NOMO-1 treated with DMSO at 0.1 percent for 48 hours (cell line): ENCODE measurements at regions not wholly inside any gene's neighbourhood (a gene's known extent, or its start where the extent isn't known, plus 50 kb on each side); places are given as distances from the start of the nearest gene placed in this dataset.
"Not testable (repeated sequence)": the region's sequence is repeated elsewhere in the genome, so short reads cannot be mapped to it uniquely, and the experiment has no call there.

Source experiments
- DNase-seq: peaks from one replicate; lab custom pipeline; 2025; ENCODE audit not compliant: unreplicated experiment; lab: John Stamatoyannopoulos, UW

- DNase-seq = peak; percentile 50
Observed at GRCh38 chr9:78383130-78383529, 86.2 kb downstream of the PSAT1 start.

DNA sequence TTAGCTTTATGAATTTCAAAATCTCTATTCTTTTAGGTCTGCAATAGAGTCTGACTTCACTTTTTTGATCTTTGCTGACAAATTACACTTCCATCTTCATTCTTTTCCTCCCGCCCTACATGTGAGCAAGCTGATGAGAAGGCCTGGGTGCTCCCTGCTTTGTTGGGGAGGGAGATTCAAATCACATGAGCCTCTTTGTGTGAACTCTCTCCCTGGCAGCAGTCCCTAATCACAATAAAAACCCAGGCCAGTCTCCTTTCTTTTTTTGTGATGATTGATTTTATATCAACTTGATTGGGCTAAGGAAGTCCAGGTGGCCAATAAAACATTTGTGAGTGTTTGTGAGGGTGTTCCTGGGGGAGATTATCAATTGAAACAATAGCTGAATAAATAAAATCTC, 89.4 kb downstream of the PSAT1 start:
- DNase-seq = no peak

GRCh38 chr9:78386773-78387172, 89.8 kb downstream of the PSAT1 start:
- no peak for DNase-seq

- no peak for DNase-seq
Observed at GRCh38 chr9:78393340-78393739, 96.4 kb downstream of the PSAT1 start.

- no peak for DNase-seq
Observed at GRCh38 chr9:78393932-78394331, 97.0 kb downstream of the PSAT1 start.

DNA sequence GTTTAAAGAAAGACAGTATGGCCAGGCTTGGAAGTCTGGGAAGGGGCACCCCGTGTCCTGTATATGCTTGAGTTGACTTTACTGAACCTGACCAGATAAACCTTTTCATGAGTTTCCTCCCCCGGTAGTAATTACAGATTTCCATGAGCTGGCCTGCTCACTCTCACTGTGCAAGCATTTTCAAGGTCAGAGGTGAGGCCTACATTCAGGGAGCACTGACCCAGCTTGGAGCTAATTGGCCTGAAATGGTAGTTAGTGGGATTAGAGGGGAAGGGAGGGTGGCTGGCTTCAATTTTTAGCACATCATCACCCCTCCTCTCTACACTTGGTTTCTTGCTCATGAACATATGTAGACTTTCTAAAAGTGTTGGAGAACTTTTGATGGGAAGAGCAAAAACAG, 99.2 kb downstream of the PSAT1 start:
- DNase-seq = no peak

DNA sequence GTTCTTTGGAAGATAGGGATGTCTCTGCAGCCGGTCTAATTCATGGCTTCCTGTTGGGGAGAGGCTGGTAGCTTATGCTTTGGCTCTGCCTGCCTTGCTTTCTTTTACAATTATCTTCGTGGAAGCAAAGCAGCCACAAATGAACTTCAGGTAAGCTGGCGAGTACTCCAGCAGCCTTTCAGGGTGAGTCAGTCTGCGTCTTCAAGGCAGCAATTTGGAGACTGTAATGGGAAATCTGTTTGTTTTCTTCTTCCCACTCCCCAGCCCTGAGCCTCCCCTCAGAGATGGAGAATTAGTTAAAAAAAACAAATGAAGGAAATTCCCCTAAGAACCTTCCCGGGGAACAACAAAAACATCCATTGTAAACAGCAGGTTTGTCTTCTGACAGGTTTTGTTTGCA, 100.1 kb downstream of the PSAT1 start:
- DNase-seq = no peak

DNA sequence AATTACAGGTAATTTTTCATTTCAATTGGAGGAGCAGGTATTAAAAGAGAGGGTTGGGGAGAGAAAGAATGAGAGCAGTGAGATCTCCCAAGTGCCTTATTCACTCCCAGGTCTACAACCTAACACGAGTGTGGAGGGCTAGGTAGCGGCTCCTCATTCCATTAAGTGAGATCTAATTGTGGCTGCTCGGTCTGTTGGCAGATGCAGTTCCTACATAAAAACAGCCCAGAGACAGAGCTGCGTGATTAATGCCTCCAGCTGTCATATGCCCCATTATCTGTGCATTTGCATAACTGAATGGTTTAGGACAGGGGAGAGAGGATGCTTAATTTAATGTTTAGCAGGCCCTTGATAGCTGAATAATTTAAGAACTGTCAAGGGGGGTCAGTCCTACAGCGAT, 100.5 kb downstream of the PSAT1 start:
- DNase-seq = no peak

GRCh38 chr9:78399153-78399552, 102.2 kb downstream of the PSAT1 start:
- no peak for DNase-seq

- no peak for DNase-seq
Observed at GRCh38 chr9:78400496-78400895, 103.6 kb downstream of the PSAT1 start.

DNA sequence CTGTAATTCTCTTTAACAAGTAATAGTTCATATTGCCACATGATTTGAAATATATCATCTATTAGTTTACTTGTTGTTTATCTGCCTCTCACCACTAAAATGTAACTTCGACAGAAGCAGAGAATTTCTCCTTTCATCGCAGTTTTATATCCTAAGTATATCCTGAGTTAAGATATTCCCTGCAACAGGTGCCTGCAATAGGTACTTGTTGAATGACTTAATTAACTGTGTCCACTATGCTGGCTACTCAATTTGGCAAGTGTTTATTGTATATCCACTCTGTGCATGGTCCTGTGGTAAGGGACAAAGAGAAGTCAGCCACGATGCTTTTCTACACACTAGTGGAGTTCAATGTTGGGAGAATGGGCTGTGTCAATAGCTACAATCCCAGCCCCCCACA, 108.5 kb downstream of the PSAT1 start:
- no peak for DNase-seq

DNA sequence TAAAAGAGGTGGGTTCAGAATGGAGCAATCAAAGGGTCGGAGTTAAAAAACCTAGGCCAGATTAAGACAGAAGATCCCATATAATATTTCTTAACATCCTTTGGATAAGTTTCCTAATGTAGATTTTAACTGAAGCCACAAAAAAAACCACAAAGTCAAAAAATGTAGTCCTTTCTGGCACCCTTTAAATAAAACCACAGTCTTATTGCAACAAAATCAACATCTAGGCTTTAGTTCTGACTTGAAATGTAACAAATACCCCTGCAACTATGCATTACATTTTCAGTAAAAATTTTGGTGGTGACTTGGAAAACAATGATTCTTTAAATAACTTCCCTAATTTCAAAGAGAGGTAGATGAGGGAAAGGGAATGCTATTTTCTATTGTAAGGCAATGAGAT, 109.2 kb downstream of the PSAT1 start:
- peak; percentile 23 for DNase-seq

DNA sequence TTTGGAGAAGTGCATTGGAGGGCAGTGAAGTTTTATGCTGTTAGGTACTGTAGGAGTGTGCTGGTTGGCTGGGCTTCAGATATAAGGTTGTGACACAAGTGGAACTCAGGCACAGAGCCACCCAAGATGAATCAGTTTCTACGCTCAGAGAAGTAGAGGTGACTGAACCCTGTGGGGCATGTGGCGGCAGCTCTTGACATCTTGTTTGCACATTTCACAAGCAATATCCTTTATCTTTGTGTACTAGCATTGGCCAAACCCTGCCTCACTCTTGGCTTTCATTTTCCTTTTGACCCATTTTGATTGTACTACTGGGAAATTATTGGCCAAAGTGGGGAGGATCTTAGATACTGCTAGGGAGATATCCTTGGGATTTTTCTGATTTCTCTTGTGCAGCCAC, 110.0 kb downstream of the PSAT1 start:
- DNase-seq = no peak

GRCh38 chr9:78407636-78408312, 110.8 kb downstream of the PSAT1 start:
- no peak for DNase-seq

GRCh38 chr9:78408388-78408787, 111.5 kb downstream of the PSAT1 start:
- DNase-seq = no peak

DNA sequence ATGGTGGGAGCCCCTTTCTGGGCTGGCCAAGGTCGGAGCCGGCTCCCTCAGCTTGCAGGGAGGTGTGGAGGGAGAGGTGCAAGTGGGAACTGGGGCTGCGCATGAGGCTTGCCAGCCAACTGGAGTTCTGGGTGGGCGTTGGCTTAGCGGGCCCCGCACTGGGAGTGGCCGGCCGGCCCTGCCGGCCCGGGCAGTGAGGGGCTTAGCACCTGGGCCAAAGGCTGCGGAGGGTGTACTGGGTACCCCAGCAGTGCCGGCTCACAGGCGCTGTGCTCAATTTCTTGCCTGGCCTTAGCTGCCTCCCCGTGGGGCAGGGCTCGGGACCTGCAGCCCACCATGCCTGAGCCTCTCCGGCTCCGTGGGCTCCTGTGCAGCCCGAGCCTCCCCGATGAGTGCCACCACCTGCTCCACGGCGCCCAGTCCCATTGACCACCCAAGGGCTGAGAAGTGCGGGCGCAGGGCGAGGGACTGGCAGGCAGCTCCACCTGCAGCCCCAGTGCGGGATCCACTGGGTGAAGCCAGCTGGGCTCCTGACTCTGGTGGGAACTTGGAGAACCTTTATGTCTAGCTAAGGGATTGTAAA, 113.1 kb downstream of the PSAT1 start:
- DNase-seq = not testable (repeated sequence)

DNA sequence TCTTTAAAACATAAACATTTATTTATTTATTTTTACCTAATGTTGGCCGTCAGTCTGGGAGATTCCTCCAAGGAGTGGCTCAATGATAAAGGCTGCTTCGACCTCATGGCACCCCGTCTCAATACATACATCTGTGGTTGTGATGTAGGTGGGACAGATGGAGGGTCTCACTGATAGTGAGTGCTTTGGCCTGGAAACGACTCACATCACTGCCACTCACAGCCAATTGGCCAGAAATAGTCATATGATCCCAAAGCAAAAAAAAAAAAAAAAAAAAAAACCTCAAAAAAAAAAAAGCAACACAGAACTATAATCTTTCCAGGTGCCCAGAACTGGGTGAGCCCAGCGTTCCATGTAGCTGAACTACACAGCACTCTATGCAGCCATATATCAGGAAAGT, 125.4 kb downstream of the PSAT1 start:
- DNase-seq = no peak

DNA sequence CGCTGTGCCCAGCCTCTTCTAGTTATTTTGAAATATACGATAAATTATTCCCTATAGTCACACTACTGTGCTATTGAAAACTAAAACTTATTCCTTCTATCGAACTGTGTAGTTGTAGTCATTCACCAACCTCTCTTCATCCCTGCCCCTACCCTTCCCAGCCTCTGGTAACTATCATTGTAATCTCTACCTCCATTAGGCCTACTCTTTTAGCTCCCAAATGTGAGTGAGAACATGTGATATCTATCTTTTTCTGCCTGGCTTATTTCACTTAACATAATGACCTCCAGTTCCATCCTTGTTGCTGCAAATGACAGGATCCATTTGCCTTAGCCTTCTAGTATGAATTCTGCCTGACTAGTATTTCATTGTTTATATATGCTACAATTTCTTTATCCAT, 127.4 kb downstream of the PSAT1 start:
- no peak for DNase-seq

- DNase-seq = no peak
Observed at GRCh38 chr9:78428640-78429039, 131.7 kb downstream of the PSAT1 start.

DNA sequence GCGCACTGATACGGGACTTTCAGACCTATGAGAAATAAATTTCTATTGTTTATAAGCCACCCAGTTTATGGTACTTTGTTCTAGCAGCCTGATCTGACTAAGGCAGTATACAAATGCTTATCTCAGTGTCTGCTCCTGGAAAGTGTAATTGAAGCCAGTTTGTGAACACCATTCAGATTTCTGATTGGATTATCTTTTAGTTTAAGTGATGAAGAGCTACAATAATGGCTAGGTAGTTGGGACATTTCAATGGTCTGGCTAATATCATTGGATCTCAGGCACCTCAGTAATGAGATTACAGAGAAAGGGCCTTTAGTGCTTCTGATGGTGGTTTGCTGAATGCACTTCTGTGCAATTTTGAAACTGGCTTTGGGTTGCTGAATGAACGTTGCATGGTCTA, 133.5 kb downstream of the PSAT1 start:
- no peak for DNase-seq

DNA sequence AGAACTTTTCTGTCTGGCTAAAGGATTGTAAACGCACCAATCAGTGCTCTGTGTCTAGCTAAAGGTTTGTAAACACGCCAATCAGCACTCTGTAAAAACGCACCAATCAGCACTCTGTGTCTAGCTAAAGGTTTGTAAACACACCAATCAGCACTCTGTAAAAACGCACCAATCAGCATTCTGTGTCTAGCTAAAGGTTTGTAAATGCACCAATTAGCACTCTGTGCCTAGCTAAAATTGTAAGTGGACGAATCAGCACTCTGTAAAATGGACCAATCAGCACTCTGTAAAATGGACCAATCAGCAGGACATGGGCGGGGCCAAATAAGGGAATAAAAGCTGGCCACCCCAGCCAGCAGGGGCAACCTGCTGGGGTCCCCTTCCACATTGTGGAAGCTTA, 134.1 kb downstream of the PSAT1 start:
- DNase-seq = not testable (repeated sequence)

DNA sequence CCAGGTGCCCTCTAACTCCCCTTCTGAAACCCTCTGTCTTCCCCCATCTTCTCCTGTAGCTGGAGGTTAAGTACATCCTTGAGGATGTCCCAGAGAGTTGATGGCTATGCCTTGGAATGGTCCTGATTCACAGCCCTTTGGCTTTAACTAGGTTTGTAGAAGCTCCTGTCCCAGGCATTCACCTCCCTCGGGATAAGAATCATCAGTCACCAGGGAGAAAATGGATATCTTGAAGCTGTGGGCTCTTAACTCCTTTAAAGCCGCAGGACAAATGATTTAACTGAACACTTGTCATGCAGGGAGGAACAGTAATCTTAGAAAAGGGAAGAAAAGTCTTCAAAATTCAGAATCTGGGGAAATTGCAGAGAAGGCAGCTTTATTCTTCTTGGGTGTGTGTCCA, 139.9 kb downstream of the PSAT1 start:
- DNase-seq = no peak

DNA sequence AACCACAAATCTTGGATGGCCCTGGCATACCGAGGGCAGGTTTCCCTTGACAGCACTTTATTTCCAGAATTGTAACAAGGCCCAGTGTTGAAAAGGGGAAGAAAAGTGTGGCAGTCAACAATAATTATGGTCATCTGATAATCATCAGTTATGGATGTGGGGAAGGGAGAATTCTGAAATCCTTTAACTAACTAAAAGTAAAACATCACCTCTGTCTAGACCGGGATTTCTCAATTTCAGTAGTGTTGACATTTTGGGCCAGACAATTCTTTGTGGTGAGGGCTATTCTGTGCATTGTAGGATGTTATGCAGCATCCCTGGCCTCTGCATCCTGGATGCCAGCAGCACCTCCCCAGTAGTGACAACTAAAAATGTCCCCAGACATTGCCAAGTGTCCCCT, 140.4 kb downstream of the PSAT1 start:
- DNase-seq = no peak
